HG03558 (cell line): ENCODE measurements at regions not wholly inside any gene's neighbourhood (a gene's known extent, or its start where the extent isn't known, plus 50 kb on each side); places are given as distances from the start of the nearest gene placed in this dataset.

Source experiments
- ATAC-seq: cut with Tn5 transposase; IDR thresholded peaks from one replicate; pipeline ENCODE4 v1.9.1; 2021; ENCODE audit warnings: moderate number of reproducible peaks; ENCODE audit not compliant: unreplicated experiment; ENCODE audit errors: extremely low read depth

DNA sequence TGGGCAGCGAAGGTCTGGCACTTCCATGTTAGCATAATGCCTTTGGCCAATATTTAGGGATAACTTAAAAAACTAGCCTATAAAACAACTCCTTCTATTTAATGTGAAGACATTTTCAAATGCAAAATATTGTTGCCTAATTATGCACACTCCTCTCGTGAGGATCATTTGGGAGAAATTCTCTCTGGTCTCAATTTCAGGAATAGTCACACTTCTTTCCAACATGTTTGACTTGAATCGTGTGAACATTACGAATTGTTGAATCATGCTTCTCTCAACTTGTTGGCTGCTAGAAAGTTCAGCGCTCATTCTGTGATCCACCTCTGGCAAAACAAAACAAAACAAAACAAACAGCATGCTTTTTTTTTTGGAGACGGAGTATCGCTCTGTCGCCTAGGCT, 313.2 kb downstream of the SEC23A start:
- ATAC-seq: no peak

- no peak for ATAC-seq
Observed at GRCh38 chr14:38788060-38788459, 315.0 kb downstream of the SEC23A start.

DNA sequence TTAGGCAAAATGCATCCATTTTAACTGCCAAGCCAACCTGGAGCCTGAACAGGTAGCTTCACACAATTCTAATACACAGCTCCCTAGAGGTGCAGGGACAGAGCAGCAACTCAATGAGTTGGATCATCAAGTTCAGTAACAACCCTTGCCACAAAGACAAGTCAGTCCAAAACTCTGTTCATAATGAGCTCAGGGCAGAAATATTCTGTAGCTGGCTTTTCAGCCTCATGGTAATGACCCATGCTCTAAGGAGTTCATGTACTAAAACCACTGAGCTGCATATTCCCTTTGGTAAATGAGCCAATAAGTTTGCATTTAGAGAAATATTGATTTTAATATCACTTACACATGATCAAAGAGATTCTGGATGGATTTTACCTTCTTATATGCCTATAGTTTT, 316.1 kb downstream of the SEC23A start:
- ATAC-seq: no peak

DNA sequence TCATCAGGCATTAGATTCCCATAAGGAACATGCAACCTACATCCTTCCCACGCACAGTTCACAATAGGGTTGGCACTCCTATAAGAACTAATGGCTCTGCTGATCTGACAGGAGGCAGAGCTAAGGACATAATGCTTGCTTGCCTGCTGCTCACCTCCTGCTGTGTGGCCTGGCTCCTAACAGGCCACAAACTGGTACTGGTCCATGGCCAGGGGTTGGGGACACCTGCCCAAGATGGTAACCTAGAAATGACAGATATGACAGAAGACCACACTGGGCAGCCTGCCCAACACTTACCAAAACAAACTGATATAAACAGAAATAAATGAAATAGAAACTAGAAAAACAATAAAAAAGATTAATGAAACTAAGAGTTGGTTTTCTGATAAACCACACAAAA, 325.6 kb downstream of the SEC23A start:
- no peak for ATAC-seq

DNA sequence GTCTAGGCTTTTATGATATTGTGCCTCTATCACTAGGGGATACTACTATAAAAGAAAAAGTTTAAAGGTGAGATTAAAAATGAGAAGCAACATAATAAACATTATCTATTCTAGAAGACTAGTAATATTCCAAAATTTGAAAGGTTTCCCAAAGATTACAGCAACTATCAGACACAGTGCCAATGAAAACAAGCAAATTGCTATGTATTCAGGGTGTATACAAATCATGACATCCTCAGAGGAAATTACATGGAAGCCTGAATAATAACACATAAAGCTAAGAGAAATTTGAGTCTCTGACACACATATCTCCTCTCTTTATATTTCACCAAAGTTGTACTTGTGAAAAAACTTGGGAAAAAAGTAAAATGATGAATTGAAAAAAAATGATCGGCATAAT, 327.0 kb downstream of the SEC23A start:
- ATAC-seq: no peak

DNA sequence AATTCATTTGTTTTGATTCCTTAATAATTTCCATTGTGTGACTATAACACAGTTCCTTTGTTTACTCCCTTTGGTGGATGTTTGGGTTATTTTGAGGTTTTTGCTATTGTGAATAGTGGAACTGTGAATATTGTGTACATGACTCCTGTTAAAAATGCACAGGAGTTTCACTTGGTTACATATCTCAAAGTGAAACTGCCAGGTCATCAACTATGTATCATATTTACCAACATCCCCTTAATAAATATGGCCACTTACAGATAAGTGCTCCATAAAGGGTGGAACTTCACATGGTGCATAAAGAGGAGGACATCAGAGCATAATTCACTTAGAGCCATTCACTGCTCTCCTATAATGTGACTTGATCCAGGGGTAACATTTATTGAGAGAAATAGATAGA, 328.9 kb downstream of the SEC23A start:
- ATAC-seq: no peak

GRCh38 chr14:38770251-38770650, 332.8 kb downstream of the SEC23A start:
- no peak for ATAC-seq

GRCh38 chr14:38762845-38763244, 340.2 kb downstream of the SEC23A start:
- ATAC-seq: no peak

- ATAC-seq: no peak
Observed at GRCh38 chr14:38762426-38762825, 340.6 kb downstream of the SEC23A start.

- ATAC-seq: no peak
Observed at GRCh38 chr14:38761033-38761432, 342.0 kb downstream of the SEC23A start.

DNA sequence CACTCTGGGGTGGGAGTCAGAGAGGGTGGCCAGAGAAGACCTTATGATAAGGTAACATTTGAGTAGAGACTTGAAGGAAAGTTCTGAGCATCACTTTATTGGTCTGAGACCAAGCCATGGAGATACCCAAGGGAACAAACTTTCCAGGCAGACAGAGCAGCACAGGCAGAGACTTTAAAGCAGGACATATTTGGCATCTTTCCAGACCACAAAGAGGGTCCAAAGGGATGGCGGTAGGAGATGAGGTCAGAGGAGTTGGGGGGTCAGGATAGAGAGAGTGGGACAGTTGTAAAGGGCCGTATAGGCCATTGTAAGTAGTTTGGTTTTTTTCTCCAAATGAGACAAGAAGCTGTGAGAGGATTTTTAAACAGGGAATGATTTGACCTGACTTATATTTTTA, 344.4 kb downstream of the SEC23A start:
- ATAC-seq: no peak

- no peak for ATAC-seq
Observed at GRCh38 chr14:38755036-38755435, 348.0 kb downstream of the SEC23A start.

DNA sequence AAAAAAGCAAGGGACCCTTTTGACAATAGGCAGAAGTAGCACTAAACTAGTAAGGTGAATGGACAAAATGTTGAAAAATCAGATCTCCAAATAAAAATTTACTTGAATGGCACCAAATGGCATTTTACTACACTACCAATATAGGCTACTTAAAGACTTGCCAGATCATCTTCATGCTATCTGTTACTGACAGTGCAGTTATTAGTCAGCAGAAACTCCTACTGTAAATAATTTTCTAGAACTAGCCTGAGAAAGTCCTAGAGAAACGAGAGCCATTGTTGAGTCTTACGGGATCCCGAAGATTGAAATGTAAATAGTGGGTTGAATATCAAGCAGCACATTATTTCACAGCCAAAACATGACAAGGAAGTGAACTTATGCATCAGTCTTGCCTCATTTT, 350.3 kb downstream of the SEC23A start:
- no peak for ATAC-seq

DNA sequence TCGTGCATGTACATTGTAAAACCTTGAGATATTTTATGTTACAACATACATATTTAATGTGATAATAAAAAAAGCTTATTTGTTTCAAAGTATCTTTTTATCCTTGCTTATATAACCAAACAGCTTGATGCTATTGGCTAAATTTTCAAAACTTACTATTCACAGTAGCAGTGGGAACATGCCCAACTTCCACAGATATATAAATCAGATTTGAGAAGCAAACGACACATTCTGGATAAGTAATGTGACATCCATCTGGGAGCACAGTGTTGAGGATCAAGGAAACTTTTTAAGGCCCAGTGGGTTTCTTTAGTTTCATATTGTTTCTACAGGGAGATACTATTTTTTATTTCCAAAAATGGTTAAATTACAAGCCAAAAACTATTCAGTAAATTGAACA, 350.7 kb downstream of the SEC23A start:
- no peak for ATAC-seq

DNA sequence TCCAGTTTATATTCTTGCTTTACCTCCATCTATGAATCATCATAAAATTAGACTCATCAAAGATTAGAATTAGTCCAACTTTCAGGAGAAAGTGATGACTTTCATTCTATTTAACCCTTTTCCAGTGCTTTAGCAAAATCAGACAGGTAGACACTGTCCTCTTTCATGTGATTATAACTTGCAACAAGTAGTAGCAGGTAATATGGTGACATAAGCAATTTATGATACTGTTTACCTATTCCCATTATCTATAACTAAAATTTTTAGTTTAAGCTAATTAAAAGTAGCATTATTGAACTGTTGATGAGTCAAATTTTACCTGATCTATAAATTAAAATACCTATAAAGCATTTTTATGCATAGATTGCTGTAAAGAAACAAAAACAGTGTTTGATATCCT, 351.6 kb downstream of the SEC23A start:
- ATAC-seq: no peak

- ATAC-seq: no peak
Observed at GRCh38 chr14:38749936-38750335, 353.1 kb downstream of the SEC23A start.

DNA sequence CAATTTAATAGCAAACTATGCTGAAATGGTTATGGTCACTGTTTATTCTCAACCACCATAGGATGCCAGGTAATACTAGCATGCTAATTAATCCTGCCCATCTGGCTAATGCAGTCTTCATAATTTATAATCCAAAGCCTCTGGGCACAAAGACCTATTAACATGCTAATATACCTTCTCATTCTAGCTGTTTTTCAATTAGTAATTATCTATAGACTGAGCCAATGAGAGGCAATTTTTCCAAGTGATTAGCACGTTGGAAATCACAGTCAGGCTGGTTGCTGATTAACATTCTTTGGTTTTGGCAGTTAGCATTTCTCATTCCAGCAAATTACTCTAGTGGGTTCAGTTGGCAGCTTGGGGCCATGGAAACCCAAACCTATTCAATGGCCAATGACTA, 357.2 kb downstream of the SEC23A start:
- no peak for ATAC-seq

DNA sequence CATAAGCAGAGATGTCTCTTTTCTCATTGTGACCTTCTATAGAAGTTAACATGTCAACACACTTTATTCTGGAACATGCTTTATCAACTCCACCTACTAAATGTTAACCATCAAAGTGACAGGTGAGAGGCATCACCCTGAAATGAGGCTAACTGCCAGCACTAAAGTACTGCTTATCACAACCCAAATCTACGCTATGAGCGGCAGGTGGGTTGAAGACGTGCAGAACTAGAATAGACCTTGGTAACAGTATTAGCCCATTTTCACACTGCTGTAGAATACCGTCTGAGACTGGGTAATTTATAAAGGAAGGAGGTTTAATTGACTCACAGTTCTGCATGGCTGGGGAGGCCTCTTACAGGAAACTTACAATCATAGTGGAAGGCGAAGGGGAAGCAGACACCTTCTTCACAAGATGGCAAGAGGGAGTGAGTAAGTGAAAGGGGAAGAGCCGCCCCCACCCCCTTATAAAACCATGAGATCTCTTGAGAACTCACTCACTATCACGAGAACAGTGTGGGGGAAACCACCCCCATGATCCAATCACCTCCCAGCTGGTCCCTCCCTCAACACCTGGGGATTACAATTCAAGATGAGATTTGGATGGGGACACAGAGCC, 359.0 kb downstream of the SEC23A start:
- no peak for ATAC-seq

DNA sequence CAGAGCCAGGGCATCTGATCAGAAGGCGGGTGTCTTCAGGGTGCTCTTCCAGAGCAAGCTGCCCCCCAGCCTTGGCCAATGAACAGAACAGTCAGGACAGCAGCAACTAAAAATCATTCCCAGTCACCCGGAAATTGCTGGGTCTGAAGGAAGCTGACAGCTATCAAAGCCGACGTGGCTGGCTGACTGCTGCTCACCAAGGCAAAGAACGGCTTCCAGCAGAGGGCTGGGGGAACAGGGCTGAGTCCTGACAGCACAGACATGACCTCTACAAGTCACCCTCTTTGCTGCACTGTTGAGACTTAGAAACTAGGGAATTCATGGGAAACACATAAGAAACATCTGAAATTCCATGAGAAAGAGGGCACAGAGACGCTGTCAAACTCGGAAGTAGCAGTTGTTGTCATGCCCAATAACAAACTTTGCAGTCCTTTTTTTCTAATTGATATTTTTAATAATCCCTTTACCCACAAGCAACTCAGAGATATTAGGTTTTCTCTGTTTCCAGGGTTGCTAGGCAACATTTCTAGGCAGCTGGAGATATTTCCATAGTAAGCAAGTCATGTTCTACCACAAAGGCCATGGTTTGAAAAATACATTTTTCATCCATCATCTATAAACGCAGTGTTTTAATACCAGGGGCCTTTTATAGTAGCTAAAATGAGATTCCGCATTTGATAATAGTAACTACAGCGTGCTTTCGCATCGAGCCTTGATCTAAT, 365.2 kb downstream of the SEC23A start:
- no peak for ATAC-seq

DNA sequence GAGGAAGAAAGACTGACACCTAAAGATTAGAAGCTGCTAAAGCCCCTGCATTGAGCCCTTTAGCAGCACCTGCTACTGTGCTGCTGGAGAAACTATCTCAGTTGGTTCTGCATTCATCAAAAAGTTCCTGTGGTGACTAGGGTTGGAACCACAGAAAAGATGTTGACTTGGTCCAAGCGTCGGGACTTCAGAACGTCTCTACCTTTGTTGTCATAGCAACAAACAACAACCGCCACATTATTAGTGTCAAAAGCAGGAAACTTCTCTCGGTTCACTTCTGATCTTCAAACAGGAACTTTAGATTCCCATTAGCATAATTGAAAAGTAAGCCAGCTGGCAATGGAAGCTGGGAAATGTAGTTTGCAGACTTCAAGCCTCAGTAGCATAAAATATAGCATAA, 368.0 kb downstream of the SEC23A start:
- no peak for ATAC-seq

- no peak for ATAC-seq
Observed at GRCh38 chr14:38731962-38732361, 371.1 kb downstream of the SEC23A start.

DNA sequence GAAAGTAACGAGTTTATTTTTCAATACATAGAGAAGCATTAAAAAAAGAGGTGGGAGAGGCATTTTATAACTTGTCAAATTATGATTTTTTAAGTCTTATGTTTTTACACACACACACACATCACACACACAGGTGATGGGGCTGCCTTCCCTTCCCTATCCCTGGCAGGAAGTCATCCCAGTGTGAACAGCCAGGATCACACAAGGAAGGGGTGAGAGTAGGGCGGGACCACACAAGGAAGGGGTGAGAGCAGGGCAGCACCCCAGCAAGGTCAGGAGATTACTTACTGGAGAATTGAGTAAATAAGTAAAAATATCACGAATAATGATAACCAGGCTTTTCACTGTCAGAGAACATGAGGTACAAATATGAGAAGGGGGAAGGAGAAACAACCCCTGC, 372.6 kb downstream of the SEC23A start:
- ATAC-seq: no peak
